Trophoblast cell (in vitro differentiated cells and primary cell): ENCODE measurements at regions not wholly inside any gene's neighbourhood (a gene's known extent, or its start where the extent isn't known, plus 50 kb on each side); places are given as distances from the start of the nearest gene placed in this dataset.

Experiments
- DNase-seq, 2 donors: peaks; one replicate each; pipeline ENCODE4 v3.0.0-alpha.2; 2016
- H2AFZ ChIP-seq: 2 replicates; pipeline ENCODE4 v1.6.1; 2013; ENCODE audit warnings: low read length, moderate library complexity, mild to moderate bottlenecking; ENCODE audit not compliant: insufficient read depth, poor library complexity
- H2AK5ac ChIP-seq: 2 replicates; pipeline ENCODE4 v1.6.1; 2013; ENCODE audit warnings: mild to moderate bottlenecking, low read length
- H2BK120ac ChIP-seq: 2 replicates; pipeline ENCODE4 v1.6.1; 2013; ENCODE audit warnings: low read length, mild to moderate bottlenecking, moderate library complexity; ENCODE audit not compliant: insufficient read depth, poor library complexity
- H2BK12ac ChIP-seq: 2 replicates; pipeline ENCODE4 v1.6.1; 2013; ENCODE audit warnings: mild to moderate bottlenecking, low read length, moderate library complexity
- H2BK5ac ChIP-seq: 2 replicates; pipeline ENCODE4 v1.6.1; 2013; ENCODE audit warnings: low read length, low read depth, moderate library complexity, mild to moderate bottlenecking; ENCODE audit not compliant: poor library complexity
- H3K14ac ChIP-seq: 2 replicates; pipeline ENCODE4 v1.6.1; 2013; ENCODE audit warnings: mild to moderate bottlenecking, low read length
- H3K18ac ChIP-seq: 2 replicates; pipeline ENCODE4 v1.6.1; 2013; ENCODE audit warnings: mild to moderate bottlenecking, low read length
- H3K23ac ChIP-seq: 2 replicates; pipeline ENCODE4 v1.6.1; 2013; ENCODE audit warnings: low read length
- H3K27ac ChIP-seq: 2 replicates; pipeline ENCODE4 v1.5.1; 2013; ENCODE audit warnings: low read depth, mild to moderate bottlenecking, inconsistent platforms, low read length, moderate library complexity
- H3K27me3 ChIP-seq: 2 replicates; pipeline ENCODE4 v1.6.1; 2013; ENCODE audit warnings: inconsistent platforms, mild to moderate bottlenecking, low read length, moderate library complexity; ENCODE audit not compliant: insufficient read depth
- H3K36me3 ChIP-seq, 2 experiments: 1 replicate in 1 of 2; 2 replicates in 1 of 2; pipeline ENCODE4 v1.6.1; 2013; ENCODE audit warnings: low read length in 2 of 2, mild to moderate bottlenecking in 2 of 2, moderate library complexity in 1 of 2; ENCODE audit not compliant: insufficient read depth in 2 of 2, control insufficient read depth in 1 of 2
- H3K4ac ChIP-seq: 2 replicates; pipeline ENCODE4 v1.6.1; 2013; ENCODE audit warnings: low read depth, mild to moderate bottlenecking, low read length, moderate library complexity
- H3K4me1 ChIP-seq, 2 experiments: 1 replicate in 1 of 2; 2 replicates in 1 of 2; pipeline ENCODE4 v1.6.1; 2013; ENCODE audit warnings: low read length in 2 of 2, mild to moderate bottlenecking in 2 of 2, moderate library complexity in 1 of 2; ENCODE audit not compliant: insufficient read depth in 2 of 2, control insufficient read depth in 1 of 2
- H3K4me2 ChIP-seq: 2 replicates; pipeline ENCODE4 v1.6.1; 2013; ENCODE audit warnings: inconsistent platforms, mild to moderate bottlenecking, low read length, moderate library complexity
- H3K4me3 ChIP-seq: 2 replicates; pipeline ENCODE4 v1.5.1; 2013; ENCODE audit warnings: mild to moderate bottlenecking, low read depth, low read length, inconsistent platforms
- H3K79me1 ChIP-seq: one replicate; pipeline ENCODE4 v1.6.1; 2013; ENCODE audit warnings: low read length
- H3K79me2 ChIP-seq: 2 replicates; pipeline ENCODE4 v1.6.1; 2013; ENCODE audit warnings: low read length, mild to moderate bottlenecking; ENCODE audit not compliant: control insufficient read depth, insufficient read depth, poor library complexity
- H3K9ac ChIP-seq: 2 replicates; pipeline ENCODE4 v1.6.1; 2013; ENCODE audit warnings: mild to moderate bottlenecking, low read length
- H3K9me3 ChIP-seq: 2 replicates; pipeline ENCODE4 v1.6.1; 2013; ENCODE audit warnings: low read depth, mild to moderate bottlenecking, control low read depth, inconsistent platforms, low read length; ENCODE audit not compliant: insufficient read depth
- H4K12ac ChIP-seq: 2 replicates; pipeline ENCODE4 v1.6.1; 2013; ENCODE audit warnings: low read depth, mild to moderate bottlenecking, low read length, moderate library complexity
- H4K8ac ChIP-seq: 2 replicates; pipeline ENCODE4 v1.6.1; 2013; ENCODE audit warnings: low read depth, mild to moderate bottlenecking, low read length, moderate library complexity
- H4K91ac ChIP-seq: one replicate; pipeline ENCODE4 v1.6.1; 2013; ENCODE audit warnings: low read depth, mild to moderate bottlenecking, low read length, moderate library complexity
- WGBS: extraction: QIAGEN DNeasy Blood & Tissue Kit; methylation state at CpG from one replicate; pipeline ENCODE4 v1.1.7; 2013; ENCODE audit warnings: missing lambda C conversion rate; ENCODE audit not compliant: insufficient read length, insufficient coverage; ENCODE audit errors: extremely low coverage; 5-methylcytosine and 5-hydroxymethylcytosine counted together

- Histone ChIP-seq H3K4ac (no peak overlapping the region), H3K9me3 (no peaks in the 10 kb centered on the region), H4K8ac (no peak overlapping the region), H3K18ac (no peak overlapping the region), H3K4me3 (no peak overlapping the region), H3K4me1 (no peaks in the 10 kb centered on the region), H2AFZ (no peak overlapping the region), H2BK12ac (no peak overlapping the region), H4K12ac (no peak overlapping the region), H3K14ac (no peak overlapping the region), H3K27ac (no peak overlapping the region), H2BK120ac (no peak overlapping the region), H3K4me2 (no peak overlapping the region), H2AK5ac (no peak overlapping the region), H3K9ac (no peak overlapping the region), H3K79me1 (no peaks in the 10 kb centered on the region), H3K36me3 (no peaks in the 10 kb centered on the region), H4K91ac (no peak overlapping the region), H3K27me3 (no peaks in the 10 kb centered on the region), H3K23ac (no peak overlapping the region), H2BK5ac (no peak overlapping the region), H3K79me2 (no peaks in the 10 kb centered on the region)
- DNase-seq, result peak; percentile 40 to 72
- no CpG with 5 or more reads among the region's 3 CpGs for WGBS
Measured at GRCh38 chr1:190583862-190584261, 106.2 kb upstream of the BRINP3 start.

DNA sequence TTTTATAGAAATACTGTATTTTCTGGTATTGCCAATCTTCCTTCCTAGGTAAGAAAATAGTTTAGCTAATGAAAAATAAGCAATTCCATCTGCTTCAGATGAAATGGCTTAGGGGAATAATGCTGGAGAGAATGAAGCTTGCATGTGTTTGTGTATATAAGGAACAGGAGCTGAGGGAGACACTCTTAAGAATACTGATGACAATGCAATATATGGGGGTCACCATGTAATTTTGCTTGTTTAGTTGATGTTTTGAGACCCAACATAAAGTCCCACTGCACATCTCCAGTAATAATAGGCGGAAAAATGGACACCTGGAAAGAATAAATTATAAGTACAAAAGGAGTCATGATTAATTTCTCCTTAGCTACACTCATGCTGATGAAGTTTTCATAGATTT, 110.8 kb upstream of the BRINP3 start:
- Histone ChIP-seq H3K79me2 (no peaks in the 10 kb centered on the region), H2AK5ac (no peak overlapping the region), H4K8ac (no peak overlapping the region), H2BK12ac (no peak overlapping the region), H2BK120ac (no peak overlapping the region), H3K14ac (no peak overlapping the region), H3K18ac (no peak overlapping the region), H3K79me1 (no peaks in the 10 kb centered on the region), H3K27me3 (no peaks in the 10 kb centered on the region), H3K36me3 (no peaks in the 10 kb centered on the region), H3K9ac (no peak overlapping the region), H3K4ac (no peak overlapping the region), H2AFZ (no peak overlapping the region), H4K12ac (no peak overlapping the region), H3K4me2 (no peak overlapping the region), H3K27ac (no peak overlapping the region), H3K9me3 (no peaks in the 10 kb centered on the region), H4K91ac (no peak overlapping the region), H3K4me3 (no peak overlapping the region), H3K4me1 (no peaks in the 10 kb centered on the region), H2BK5ac (no peak overlapping the region), H3K23ac (no peak overlapping the region)
- WGBS, result no CpG with 5 or more reads among the region's 1 CpG
- no peak for DNase-seq

- H3K36me3 ChIP-seq, result no peaks in the 10 kb centered on the region
- H3K18ac ChIP-seq, result no peak overlapping the region
- H3K79me1 ChIP-seq, result no peaks in the 10 kb centered on the region
- H3K9ac ChIP-seq, result no peak overlapping the region
- H2BK5ac ChIP-seq, result no peak overlapping the region
- no peak overlapping the region for H2BK12ac ChIP-seq
- H4K8ac ChIP-seq, result no peak overlapping the region
- WGBS, result no CpG with 5 or more reads among the region's 2 CpGs
- H3K23ac ChIP-seq, result no peak overlapping the region
- no peak overlapping the region for H3K14ac ChIP-seq
- H3K4me1 ChIP-seq, result no peaks in the 10 kb centered on the region
- H3K4me2 ChIP-seq, result no peak overlapping the region
- no peak overlapping the region for H2AFZ ChIP-seq
- no peaks in the 10 kb centered on the region for H3K79me2 ChIP-seq
- no peak overlapping the region for H4K12ac ChIP-seq
- no peak overlapping the region for H3K4me3 ChIP-seq
- H2BK120ac ChIP-seq, result no peak overlapping the region
- no peak overlapping the region for H4K91ac ChIP-seq
- no peak overlapping the region for H3K27ac ChIP-seq
- no peaks in the 10 kb centered on the region for H3K9me3 ChIP-seq
- no peak for DNase-seq
- no peaks in the 10 kb centered on the region for H3K27me3 ChIP-seq
- H3K4ac ChIP-seq, result no peak overlapping the region
- no peak overlapping the region for H2AK5ac ChIP-seq
Measured at GRCh38 chr1:190595438-190595837, 117.8 kb upstream of the BRINP3 start.

DNA sequence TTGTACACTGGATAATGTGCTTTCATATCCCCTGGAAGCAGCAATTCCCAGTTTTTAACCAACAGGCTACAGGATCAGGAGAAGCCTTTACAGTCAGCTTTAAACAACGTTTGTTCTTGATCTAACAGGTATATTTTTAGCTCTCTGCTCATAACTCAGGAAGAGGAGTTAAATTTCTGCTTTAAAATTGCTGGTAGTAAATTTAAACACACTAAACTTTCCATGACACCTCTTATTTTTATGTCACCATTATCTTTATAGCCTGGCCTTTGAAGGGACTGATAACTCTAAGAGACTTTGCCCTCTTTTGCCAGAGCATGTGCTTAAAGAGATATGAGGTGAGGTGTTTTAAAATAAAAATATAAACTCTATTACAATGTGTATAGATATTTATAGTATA, 119.6 kb upstream of the BRINP3 start:
- no peak overlapping the region for H3K4ac ChIP-seq
- no peaks in the 10 kb centered on the region for H3K4me1 ChIP-seq
- no peaks in the 10 kb centered on the region for H3K79me1 ChIP-seq
- H3K9ac ChIP-seq, result no peak overlapping the region
- H3K9me3 ChIP-seq, result no peaks in the 10 kb centered on the region
- H2AFZ ChIP-seq, result no peak overlapping the region
- no peak overlapping the region for H2BK5ac ChIP-seq
- no peak overlapping the region for H2BK120ac ChIP-seq
- no peaks in the 10 kb centered on the region for H3K79me2 ChIP-seq
- H3K27me3 ChIP-seq, result no peaks in the 10 kb centered on the region
- no peak overlapping the region for H2AK5ac ChIP-seq
- H3K36me3 ChIP-seq, result no peaks in the 10 kb centered on the region
- H4K12ac ChIP-seq, result no peak overlapping the region
- no peak overlapping the region for H3K4me2 ChIP-seq
- H3K14ac ChIP-seq, result no peak overlapping the region
- H2BK12ac ChIP-seq, result no peak overlapping the region
- no peak overlapping the region for H3K18ac ChIP-seq
- WGBS, result no CpG with 5 or more reads among the region's 1 CpG
- H4K91ac ChIP-seq, result no peak overlapping the region
- H3K27ac ChIP-seq, result no peak overlapping the region
- no peak overlapping the region for H4K8ac ChIP-seq
- no peak overlapping the region for H3K4me3 ChIP-seq
- no peak overlapping the region for H3K23ac ChIP-seq
- no peak for DNase-seq

GRCh38 chr1:190599670-190600069, 122.0 kb upstream of the BRINP3 start:
- Histone ChIP-seq H3K27ac (no peak overlapping the region), H3K4me1 (no peaks in the 10 kb centered on the region), H3K9ac (no peak overlapping the region), H3K14ac (no peak overlapping the region), H2BK5ac (no peak overlapping the region), H4K8ac (no peak overlapping the region), H3K4me3 (no peak overlapping the region), H3K18ac (no peak overlapping the region), H3K9me3 (no peaks in the 10 kb centered on the region), H3K23ac (no peak overlapping the region), H3K4ac (no peak overlapping the region), H4K12ac (no peak overlapping the region), H4K91ac (no peak overlapping the region), H2BK12ac (no peak overlapping the region), H2AK5ac (no peak overlapping the region), H3K79me2 (no peaks in the 10 kb centered on the region), H2BK120ac (no peak overlapping the region), H3K36me3 (no peaks in the 10 kb centered on the region), H3K4me2 (no peak overlapping the region), H3K27me3 (no peaks in the 10 kb centered on the region), H2AFZ (no peak overlapping the region), H3K79me1 (no peaks in the 10 kb centered on the region)
- no peak for DNase-seq
